H9 (cell line): ENCODE measurements at regions not wholly inside any gene's neighbourhood (a gene's known extent, or its start where the extent isn't known, plus 50 kb on each side); places are given as distances from the start of the nearest gene placed in this dataset.

ENCODE experiments used
- DNase-seq: peaks from one replicate; pipeline ENCODE4 v3.0.0-alpha.2; 2017
- H2AFZ ChIP-seq: one replicate; pipeline ENCODE4 v1.6.1; 2013; ENCODE audit warnings: mild to moderate bottlenecking, low read length, control low read depth, moderate library complexity
- H2AK5ac ChIP-seq: 2 replicates; pipeline ENCODE4 v1.6.1; 2013; ENCODE audit warnings: low read length, control low read depth, mixed read lengths; ENCODE audit not compliant: insufficient read length
- H2BK120ac ChIP-seq: one replicate; pipeline ENCODE4 v1.6.1; 2013; ENCODE audit warnings: low read depth, mild to moderate bottlenecking, low read length, control low read depth, inconsistent platforms; ENCODE audit not compliant: poor library complexity, severe bottlenecking
- H2BK12ac ChIP-seq: 2 replicates; pipeline ENCODE4 v1.6.1; 2013; ENCODE audit warnings: low read length, control low read depth, mixed read lengths, low read depth; ENCODE audit not compliant: insufficient read length
- H2BK15ac ChIP-seq: 2 replicates; pipeline ENCODE4 v1.6.1; 2013; ENCODE audit warnings: low read depth, low read length, control low read depth
- H2BK20ac ChIP-seq: one replicate; pipeline ENCODE4 v1.6.1; 2013; ENCODE audit warnings: low read depth, mild to moderate bottlenecking, low read length, control low read depth, inconsistent platforms; ENCODE audit not compliant: poor library complexity, severe bottlenecking
- H2BK5ac ChIP-seq: 2 replicates; pipeline ENCODE4 v1.6.1; 2013; ENCODE audit warnings: low read length, control low read depth, mixed read lengths; ENCODE audit not compliant: insufficient read length
- H3K14ac ChIP-seq: 2 replicates; pipeline ENCODE4 v1.6.1; 2013; ENCODE audit warnings: low read length, control low read depth; ENCODE audit not compliant: insufficient read depth
- H3K18ac ChIP-seq: 2 replicates; pipeline ENCODE4 v1.6.1; 2013; ENCODE audit warnings: low read depth, mild to moderate bottlenecking, mixed read lengths, low read length, control low read depth; ENCODE audit not compliant: insufficient read length
- H3K23ac ChIP-seq: 2 replicates; pipeline ENCODE4 v1.6.1; 2013; ENCODE audit warnings: low read length, control low read depth, mixed read lengths, low read depth; ENCODE audit not compliant: insufficient read length
- H3K23me2 ChIP-seq: 2 replicates; pipeline ENCODE4 v1.6.1; 2013; ENCODE audit warnings: low read depth, mild to moderate bottlenecking, mixed read lengths, low read length, control low read depth; ENCODE audit not compliant: insufficient read length, poor library complexity, severe bottlenecking
- H3K27ac ChIP-seq: 2 replicates; pipeline ENCODE4 v1.5.1; 2013; ENCODE audit warnings: low read length, control low read depth, mixed read lengths, low read depth; ENCODE audit not compliant: insufficient read length
- H3K27me3 ChIP-seq: 2 replicates; pipeline ENCODE4 v1.6.1; 2013; ENCODE audit warnings: low read length, control low read depth, inconsistent platforms; ENCODE audit not compliant: insufficient read depth
- H3K4ac ChIP-seq: 2 replicates; pipeline ENCODE4 v1.6.1; 2013; ENCODE audit warnings: low read depth, mild to moderate bottlenecking, control low read depth, inconsistent platforms, low read length, moderate library complexity
- H3K4me1 ChIP-seq: 2 replicates; pipeline ENCODE4 v1.6.1; 2013; ENCODE audit warnings: low read length, control low read depth, inconsistent platforms; ENCODE audit not compliant: insufficient read depth
- H3K4me2 ChIP-seq: 2 replicates; pipeline ENCODE4 v1.6.1; 2013; ENCODE audit warnings: low read length, control low read depth, mixed read lengths; ENCODE audit not compliant: insufficient read length, insufficient read depth
- H3K56ac ChIP-seq: 2 replicates; pipeline ENCODE4 v1.6.1; 2013; ENCODE audit warnings: low read depth, mild to moderate bottlenecking, mixed read lengths, low read length, control low read depth; ENCODE audit not compliant: insufficient read length
- H3K79me1 ChIP-seq: 2 replicates; pipeline ENCODE4 v1.6.1; 2013; ENCODE audit warnings: low read depth, mild to moderate bottlenecking, moderate library complexity, low read length, control low read depth, inconsistent platforms; ENCODE audit not compliant: insufficient read depth, poor library complexity, severe bottlenecking
- H3K79me2 ChIP-seq: 2 replicates; pipeline ENCODE4 v1.6.1; 2013; ENCODE audit warnings: low read length, control low read depth, inconsistent platforms; ENCODE audit not compliant: insufficient read depth
- H3K9ac ChIP-seq: 2 replicates; pipeline ENCODE4 v1.6.1; 2013; ENCODE audit warnings: low read length, control low read depth, mixed read lengths; ENCODE audit not compliant: insufficient read length; ENCODE audit errors: extremely low read depth
- H3K9me3 ChIP-seq: one replicate; pipeline ENCODE4 v1.6.1; 2013; ENCODE audit warnings: low read depth, low read length, inconsistent platforms; ENCODE audit not compliant: control insufficient read depth
- H3T11ph ChIP-seq: one replicate; pipeline ENCODE4 v1.6.1; 2013; ENCODE audit warnings: mild to moderate bottlenecking, low read length, control low read depth, inconsistent platforms
- H4K20me1 ChIP-seq: one replicate; pipeline ENCODE4 v1.6.1; 2013; ENCODE audit not compliant: control insufficient read depth, insufficient read length, insufficient read depth
- H4K5ac ChIP-seq: 2 replicates; pipeline ENCODE4 v1.6.1; 2013; ENCODE audit warnings: low read depth, mild to moderate bottlenecking, mixed read lengths, low read length, control low read depth; ENCODE audit not compliant: insufficient read length
- H4K8ac ChIP-seq: replicated peaks from 2 replicates; pipeline ENCODE4 v1.6.1; 2013; ENCODE audit warnings: low read length, control low read depth, mixed read lengths, low read depth; ENCODE audit not compliant: insufficient read length
- H4K91ac ChIP-seq: 2 replicates; pipeline ENCODE4 v1.6.1; 2013; ENCODE audit warnings: low read depth, mild to moderate bottlenecking, moderate library complexity, mixed read lengths, low read length, control low read depth; ENCODE audit not compliant: insufficient read length
- H3K27ac Mint-ChIP-seq, 3 experiments: 2 replicates in 2 of 3; 3 replicates in 1 of 3; pipeline ENCODE4 v1.8.0; 2020 to 2021; ENCODE audit warnings: mixed read lengths in 3 of 3, mild to moderate bottlenecking in 1 of 3, moderate library complexity in 1 of 3
- H3K27me3 Mint-ChIP-seq: 2 replicates; pipeline ENCODE4 v1.8.0; 2021; ENCODE audit warnings: low read depth, mild to moderate bottlenecking, moderate library complexity, mixed read lengths
- H3K36me3 Mint-ChIP-seq, 3 experiments: 2 replicates in 2 of 3; 3 replicates in 1 of 3; pipeline ENCODE4 v1.8.0; 2020 to 2021; ENCODE audit warnings: low read depth in 3 of 3, mixed read lengths in 3 of 3; ENCODE audit not compliant: insufficient read depth in 1 of 3
- H3K4me1 Mint-ChIP-seq, 2 experiments: 2 replicates each; pipeline ENCODE4 v1.8.0; 2020; ENCODE audit warnings: mixed read lengths in 2 of 2
- H3K4me3 Mint-ChIP-seq, 2 experiments: 2 replicates in 1 of 2; 3 replicates in 1 of 2; pipeline ENCODE4 v1.8.0; 2020 to 2021; ENCODE audit warnings: mild to moderate bottlenecking in 2 of 2, mixed read lengths in 2 of 2, moderate library complexity in 1 of 2
- H3K9me3 Mint-ChIP-seq, 2 experiments: 2 replicates in 1 of 2; 3 replicates in 1 of 2; pipeline ENCODE4 v1.8.0; 2020; ENCODE audit warnings: mild to moderate bottlenecking in 2 of 2, mixed read lengths in 2 of 2, moderate library complexity in 1 of 2
- WGBS: extraction: QIAGEN DNeasy Blood & Tissue Kit; methylation state at CpG from one replicate; pipeline ENCODE4 v1.1.7; 2013; ENCODE audit warnings: missing lambda C conversion rate, low lambda C conversion rate, mixed read lengths; ENCODE audit not compliant: insufficient read length; ENCODE audit errors: extremely low coverage; 5-methylcytosine and 5-hydroxymethylcytosine counted together
- TF ChIP-seq, protein P1 (sequence below): fragments of 200-600 bp; sonication (generic); conservative IDR thresholded peaks from 3 replicates; pipeline ENCODE4 v1.8.0; 2021; ENCODE audit warnings: antibody characterized with exemption, mild to moderate bottlenecking

DNA sequence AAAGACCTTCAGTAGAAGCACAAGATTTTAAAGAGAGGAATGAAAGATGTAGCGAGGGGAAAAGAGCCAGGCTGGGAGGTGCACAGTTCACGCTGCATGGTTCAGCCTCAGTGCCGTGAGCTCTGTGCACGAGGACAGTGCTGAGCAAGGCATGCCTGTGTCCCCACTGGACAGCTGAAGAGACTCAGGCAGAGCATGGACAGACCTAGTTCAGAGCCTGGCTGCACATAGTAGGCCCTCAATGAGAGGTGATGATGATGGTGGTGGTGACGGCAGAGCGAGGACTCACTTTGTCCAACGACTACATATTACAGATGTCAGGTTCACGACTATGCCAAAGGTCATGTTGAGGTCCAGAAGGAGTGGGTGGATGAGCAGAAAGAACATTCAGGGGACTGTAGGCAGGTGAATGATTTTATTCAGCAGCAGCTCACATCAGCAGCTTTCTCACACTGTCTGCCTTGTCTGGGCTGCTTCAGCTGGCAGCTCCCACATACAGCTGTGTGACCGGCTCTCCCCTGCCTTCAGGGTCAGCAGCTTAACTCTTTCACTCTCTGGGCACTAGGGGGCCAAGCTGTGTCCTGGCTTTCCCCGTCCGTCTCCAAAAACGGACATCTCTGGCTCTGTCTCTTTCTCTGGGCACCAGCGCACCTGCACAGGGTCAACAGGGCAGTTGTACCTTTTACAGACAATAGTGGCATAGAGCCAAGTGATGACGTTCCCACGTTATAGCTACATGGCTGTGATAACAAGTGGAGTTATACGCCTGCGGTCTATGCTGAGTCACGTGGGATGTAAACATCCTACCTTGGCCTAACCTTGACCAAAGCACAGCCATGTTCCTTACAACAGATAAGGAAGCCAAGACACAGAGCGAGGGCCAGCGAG is 83.4 kb upstream of the KCNK12 start:
- Histone ChIP-seq H2BK120ac (no peak overlapping the region), H3K4ac (no peak overlapping the region), H4K91ac (no peak overlapping the region), H4K20me1 (no peaks in the 10 kb centered on the region), H3K27ac (no peak overlapping the region), H2BK5ac (no peak overlapping the region), H3K27me3 (no peaks in the 10 kb centered on the region), H3K18ac (no peak overlapping the region), H3K56ac (no peak overlapping the region), H3K79me2 (no peaks in the 10 kb centered on the region), H3K4me1 (peaks cover 3% of the 10 kb centered on the region; the same call in 1 of the 2 replicates), H2BK12ac (no peak overlapping the region), H3K14ac (no peak overlapping the region), H2AFZ (no peak overlapping the region), H2BK15ac (no peak overlapping the region), H4K8ac (no peak overlapping the region), H2AK5ac (no peak overlapping the region), H3K9me3 (no peaks in the 10 kb centered on the region), H2BK20ac (no peak overlapping the region), H3K79me1 (no peaks in the 10 kb centered on the region), H3K23ac (no peak overlapping the region), H3K9ac (no peak overlapping the region), H3K23me2 (no peaks in the 10 kb centered on the region), H3K4me2 (no peak overlapping the region), H3T11ph (no peak overlapping the region), H4K5ac (no peak overlapping the region)
- Mint-ChIP-seq H3K4me3 (no peak overlapping the region), H3K27ac (peak overlapping the region; percentile 32 to 93 (median 33); a peak in 2 of 7 replicates), H3K4me1 (peaks cover 32 to 38% of the 10 kb centered on the region in 2 experiments), H3K9me3 (peaks cover 2% of the 10 kb centered on the region in 2 experiments; a peak in 2 of 5 replicates), H3K36me3 (peaks cover 0 to 4% (median 2%) of the 10 kb centered on the region in 3 experiments; a peak in 4 of 7 replicates), H3K27me3 (no peaks in the 10 kb centered on the region; the same call in 1 of the 2 replicates)
- no CpG with 5 or more reads among the region's 20 CpGs for WGBS
- TF ChIP-seq, protein P1, sequence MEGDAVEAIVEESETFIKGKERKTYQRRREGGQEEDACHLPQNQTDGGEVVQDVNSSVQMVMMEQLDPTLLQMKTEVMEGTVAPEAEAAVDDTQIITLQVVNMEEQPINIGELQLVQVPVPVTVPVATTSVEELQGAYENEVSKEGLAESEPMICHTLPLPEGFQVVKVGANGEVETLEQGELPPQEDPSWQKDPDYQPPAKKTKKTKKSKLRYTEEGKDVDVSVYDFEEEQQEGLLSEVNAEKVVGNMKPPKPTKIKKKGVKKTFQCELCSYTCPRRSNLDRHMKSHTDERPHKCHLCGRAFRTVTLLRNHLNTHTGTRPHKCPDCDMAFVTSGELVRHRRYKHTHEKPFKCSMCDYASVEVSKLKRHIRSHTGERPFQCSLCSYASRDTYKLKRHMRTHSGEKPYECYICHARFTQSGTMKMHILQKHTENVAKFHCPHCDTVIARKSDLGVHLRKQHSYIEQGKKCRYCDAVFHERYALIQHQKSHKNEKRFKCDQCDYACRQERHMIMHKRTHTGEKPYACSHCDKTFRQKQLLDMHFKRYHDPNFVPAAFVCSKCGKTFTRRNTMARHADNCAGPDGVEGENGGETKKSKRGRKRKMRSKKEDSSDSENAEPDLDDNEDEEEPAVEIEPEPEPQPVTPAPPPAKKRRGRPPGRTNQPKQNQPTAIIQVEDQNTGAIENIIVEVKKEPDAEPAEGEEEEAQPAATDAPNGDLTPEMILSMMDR, result peak; percentile 73
- DNase-seq, result peak; percentile 71
